Cardiac muscle cell (in vitro differentiated cells and primary cell): ENCODE measurements at regions not wholly inside any gene's neighbourhood (a gene's known extent, or its start where the extent isn't known, plus 50 kb on each side); places are given as distances from the start of the nearest gene placed in this dataset.
A peak's percentile ranks its signal among the peaks of the same experiment; 100 is the strongest.

Source experiments
- DNase-seq, 2 donors: peaks; one replicate each; pipeline versions ENCODE4 v3.0.0 to v3.0.0-alpha.2; 2010 to 2017; ENCODE audit warnings: low read depth in 1 of 2, low spot score in 1 of 2
- H3K27ac ChIP-seq: fragments of 200-600 bp; sonication (generic); 2 replicates; pipeline ENCODE4 v1.5.1; 2016
- H3K27me3 ChIP-seq: fragments of 200-600 bp; sonication (generic); 2 replicates; pipeline ENCODE4 v1.6.0; 2016; ENCODE audit warnings: control low read depth
- H3K36me3 ChIP-seq: fragments of 200-600 bp; sonication (generic); 2 replicates; pipeline ENCODE4 v1.5.1; 2016; ENCODE audit warnings: control low read depth
- H3K4me1 ChIP-seq: fragments of 200-600 bp; sonication (generic); 2 replicates; pipeline ENCODE4 v1.8.1; 2017; ENCODE audit warnings: low read depth, mild to moderate bottlenecking, mixed run types
- H3K4me3 ChIP-seq: fragments of 200-600 bp; sonication (generic); 2 replicates; pipeline ENCODE4 v1.5.1; 2016; ENCODE audit warnings: mild to moderate bottlenecking
- H3K9me3 ChIP-seq: fragments of 200-600 bp; sonication (generic); 2 replicates; pipeline ENCODE4 v1.5.1; 2017; ENCODE audit warnings: low read depth, mild to moderate bottlenecking, control low read depth
- TF ChIP-seq, protein P1 (sequence below): IDR thresholded peaks from 2 replicates; pipeline ENCODE4 v1.5.1; 2012; ENCODE audit warnings: low read depth, mild to moderate bottlenecking, low read length

DNA sequence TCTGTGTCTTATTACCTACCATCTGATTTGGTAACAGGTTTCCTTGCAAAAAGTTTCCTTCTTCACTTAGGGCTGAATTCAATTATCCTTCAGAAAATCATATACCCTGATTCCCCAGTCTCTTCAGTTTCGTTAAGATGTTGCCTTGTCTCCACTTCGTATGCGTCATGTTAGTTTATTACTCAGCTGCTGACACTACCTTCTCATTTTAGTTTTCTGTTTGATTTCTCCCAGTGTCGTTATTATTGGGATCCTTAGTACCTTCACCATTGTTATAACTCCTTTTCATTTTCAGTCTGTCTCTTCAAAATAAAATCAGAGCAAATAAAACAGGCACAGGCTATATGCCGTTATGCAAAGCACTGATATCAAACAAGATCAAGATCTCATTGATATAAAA, 87.5 kb upstream of the RBPJ start:
- H3K4me1 ChIP-seq = no peaks in the 10 kb centered on the region
- no peak overlapping the region for H3K4me3 ChIP-seq
- TF ChIP-seq, protein P1, sequence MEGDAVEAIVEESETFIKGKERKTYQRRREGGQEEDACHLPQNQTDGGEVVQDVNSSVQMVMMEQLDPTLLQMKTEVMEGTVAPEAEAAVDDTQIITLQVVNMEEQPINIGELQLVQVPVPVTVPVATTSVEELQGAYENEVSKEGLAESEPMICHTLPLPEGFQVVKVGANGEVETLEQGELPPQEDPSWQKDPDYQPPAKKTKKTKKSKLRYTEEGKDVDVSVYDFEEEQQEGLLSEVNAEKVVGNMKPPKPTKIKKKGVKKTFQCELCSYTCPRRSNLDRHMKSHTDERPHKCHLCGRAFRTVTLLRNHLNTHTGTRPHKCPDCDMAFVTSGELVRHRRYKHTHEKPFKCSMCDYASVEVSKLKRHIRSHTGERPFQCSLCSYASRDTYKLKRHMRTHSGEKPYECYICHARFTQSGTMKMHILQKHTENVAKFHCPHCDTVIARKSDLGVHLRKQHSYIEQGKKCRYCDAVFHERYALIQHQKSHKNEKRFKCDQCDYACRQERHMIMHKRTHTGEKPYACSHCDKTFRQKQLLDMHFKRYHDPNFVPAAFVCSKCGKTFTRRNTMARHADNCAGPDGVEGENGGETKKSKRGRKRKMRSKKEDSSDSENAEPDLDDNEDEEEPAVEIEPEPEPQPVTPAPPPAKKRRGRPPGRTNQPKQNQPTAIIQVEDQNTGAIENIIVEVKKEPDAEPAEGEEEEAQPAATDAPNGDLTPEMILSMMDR = no peak
- no peak for DNase-seq
- no peaks in the 10 kb centered on the region for H3K36me3 ChIP-seq
- H3K9me3 ChIP-seq = no peaks in the 10 kb centered on the region
- no peak overlapping the region for H3K27ac ChIP-seq
- H3K27me3 ChIP-seq = no peaks in the 10 kb centered on the region

DNA sequence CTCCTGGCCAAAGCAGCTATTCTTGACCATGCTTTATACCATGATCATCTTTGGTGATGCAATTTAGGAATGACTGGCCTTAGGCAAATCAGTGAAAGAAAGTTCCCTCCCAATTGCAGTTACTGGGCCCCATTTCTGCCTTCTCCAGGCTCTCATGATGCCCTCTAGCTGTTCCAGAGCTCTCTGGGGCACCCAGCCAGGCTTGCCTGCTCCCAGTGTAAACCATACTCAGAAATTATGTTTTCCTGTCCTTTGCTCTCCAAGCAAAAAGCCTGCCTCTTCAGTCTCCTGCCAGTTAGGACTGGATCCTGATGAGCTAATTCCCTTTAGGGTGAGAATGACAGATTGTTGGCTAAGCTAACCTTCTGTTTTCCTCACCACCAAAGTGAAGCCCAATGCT, 85.3 kb upstream of the RBPJ start:
- Histone ChIP-seq H3K4me3 (no peak overlapping the region), H3K36me3 (no peaks in the 10 kb centered on the region), H3K27me3 (no peaks in the 10 kb centered on the region), H3K27ac (no peak overlapping the region), H3K4me1 (peaks cover 3% of the 10 kb centered on the region), H3K9me3 (no peaks in the 10 kb centered on the region)
- TF ChIP-seq, protein P1 = peak; percentile 22
- DNase-seq = peak in 1 of 2 donors; percentile 72

DNA sequence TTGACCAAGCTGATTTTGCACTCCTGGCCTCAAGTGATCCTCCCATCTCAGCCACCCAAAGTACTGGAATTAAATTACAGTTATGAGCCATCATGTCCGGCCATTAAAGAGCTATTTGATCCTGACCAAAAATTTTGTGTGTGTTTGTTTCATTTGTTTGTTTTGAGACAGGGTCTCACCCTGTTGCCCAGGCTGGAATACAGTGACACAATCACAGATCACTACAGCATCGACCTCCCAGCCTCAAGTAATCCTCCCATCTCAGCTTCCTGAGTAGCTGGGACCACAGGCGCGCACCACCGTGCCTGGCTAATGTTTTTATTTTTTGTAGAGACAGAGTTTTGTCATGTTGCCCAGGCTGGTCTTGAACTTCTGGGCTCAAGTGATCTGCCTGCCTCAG, 82.9 kb upstream of the RBPJ start:
- H3K27ac ChIP-seq = no peak overlapping the region

DNA sequence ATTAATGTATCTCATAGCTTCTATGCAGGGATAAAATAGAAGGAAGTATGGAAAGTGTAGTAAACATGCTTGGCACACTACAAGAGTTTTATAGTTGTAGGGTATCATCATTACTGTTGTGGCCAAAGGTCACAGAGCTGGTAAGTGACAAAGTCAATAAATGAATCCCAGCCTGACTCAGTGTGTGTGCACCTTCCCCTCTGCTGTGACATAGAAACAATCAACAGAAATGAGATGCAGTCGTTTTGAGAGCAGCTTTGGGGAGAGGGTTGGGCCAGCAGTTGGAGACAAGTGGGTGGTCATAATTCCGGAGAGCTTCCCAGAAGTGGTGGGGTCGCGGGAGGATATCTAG, 82.4 kb upstream of the RBPJ start:
- H3K9me3 ChIP-seq = no peaks in the 10 kb centered on the region
- DNase-seq = no peak
- H3K4me3 ChIP-seq = no peak overlapping the region
- no peaks in the 10 kb centered on the region for H3K36me3 ChIP-seq
- H3K27me3 ChIP-seq = no peaks in the 10 kb centered on the region
- H3K4me1 ChIP-seq = peaks cover 3% of the 10 kb centered on the region
- no peak overlapping the region for H3K27ac ChIP-seq
- TF ChIP-seq, protein P1 = no peak

More for the DNA sequence above, 82.9 kb upstream of the RBPJ start:
- Histone ChIP-seq H3K9me3 (no peaks in the 10 kb centered on the region), H3K27me3 (no peaks in the 10 kb centered on the region), H3K4me1 (peaks cover 3% of the 10 kb centered on the region), H3K36me3 (no peaks in the 10 kb centered on the region), H3K4me3 (no peak overlapping the region)
- DNase-seq = no peak
- TF ChIP-seq, protein P1 = no peak

DNA sequence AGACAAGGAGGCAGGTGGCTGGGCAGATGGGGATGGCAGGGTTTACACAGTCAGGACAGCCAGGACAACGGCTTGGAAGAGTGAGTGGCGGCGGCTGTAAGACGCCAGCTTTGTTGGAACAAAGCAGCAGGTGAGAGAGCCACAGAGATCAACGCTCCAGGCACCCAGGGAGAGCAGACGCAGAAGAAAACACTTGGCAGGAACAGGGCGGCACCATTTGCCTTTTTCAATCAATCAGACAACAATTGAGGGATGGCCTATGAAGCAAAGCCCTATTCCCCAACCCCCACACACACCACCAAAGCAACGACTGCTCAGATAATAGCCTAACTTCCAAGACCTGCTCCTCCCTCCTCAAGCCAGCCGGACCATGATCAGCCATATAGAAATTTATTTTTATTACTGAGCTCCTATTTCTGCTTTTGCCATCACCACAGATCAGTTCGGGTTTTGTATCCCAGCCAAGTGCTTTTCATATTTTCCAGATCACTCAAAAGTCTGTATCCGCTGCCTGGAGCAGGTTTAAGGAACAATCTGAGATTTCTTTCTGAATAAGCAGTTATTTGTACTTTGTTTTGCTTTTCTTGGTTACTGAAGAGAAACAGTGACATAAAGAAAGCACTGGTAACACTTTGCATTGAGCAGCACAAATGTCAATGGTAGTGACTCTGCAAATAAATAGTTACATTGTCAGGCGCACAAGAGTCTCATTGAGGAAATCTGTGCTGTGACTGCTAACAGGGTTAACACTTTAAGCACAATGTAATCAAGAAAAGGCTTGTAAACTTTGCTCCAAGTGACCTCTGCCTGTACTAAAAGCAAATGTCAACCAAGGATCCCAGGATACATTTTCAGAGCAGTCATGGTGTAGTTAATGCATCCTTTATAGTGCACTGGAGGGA, 81.8 kb upstream of the RBPJ start:
- H3K27ac ChIP-seq = no peak overlapping the region
- peaks cover 3% of the 10 kb centered on the region for H3K4me1 ChIP-seq
- no peak overlapping the region for H3K4me3 ChIP-seq
- no peaks in the 10 kb centered on the region for H3K36me3 ChIP-seq
- H3K27me3 ChIP-seq = no peaks in the 10 kb centered on the region
- DNase-seq = peak in 1 of 2 donors; percentile 35
- TF ChIP-seq, protein P1 = no peak
- H3K9me3 ChIP-seq = no peaks in the 10 kb centered on the region
